Neural cell (in vitro differentiated cells): ENCODE measurements at regions not wholly inside any gene's neighbourhood (a gene's known extent, or its start where the extent isn't known, plus 50 kb on each side); places are given as distances from the start of the nearest gene placed in this dataset.

Source experiments
- CTCF ChIP-seq: fragments of 450-650 bp; IDR thresholded peaks from 2 replicates; pipeline ENCODE4 v1.5.1; 2014; ENCODE audit warnings: antibody characterized with exemption, mild to moderate bottlenecking, moderate library complexity; ENCODE audit not compliant: poor library complexity, severe bottlenecking
- EP300 ChIP-seq: fragments of 450-650 bp; conservative IDR thresholded peaks from 2 replicates; pipeline ENCODE4 v1.6.1; 2014; ENCODE audit warnings: antibody characterized with exemption, mild to moderate bottlenecking, moderate library complexity; ENCODE audit not compliant: poor library complexity, severe bottlenecking
- EZH2 ChIP-seq: fragments of 200-600, 300-800 bp; shearing (Covaris generic), sonication (generic); IDR thresholded peaks from 2 replicates; pipeline ENCODE4 v1.6.1; 2014; ENCODE audit warnings: antibody characterized with exemption, low read length, borderline replicate concordance, mild to moderate bottlenecking; ENCODE audit not compliant: insufficient read depth, poor library complexity, severe bottlenecking
- POLR2AphosphoS5 ChIP-seq: IDR thresholded peaks from 2 replicates; pipeline ENCODE4 v1.6.1; 2012
- RAD21 ChIP-seq: fragments of 450-650 bp; conservative IDR thresholded peaks from 2 replicates; pipeline ENCODE4 v1.6.1; 2014; ENCODE audit warnings: antibody characterized with exemption, mild to moderate bottlenecking, moderate library complexity
- REST ChIP-seq: IDR thresholded peaks from 2 replicates; pipeline ENCODE4 v1.6.1; 2012; ENCODE audit warnings: borderline replicate concordance
- SMC3 ChIP-seq: fragments of 450-650 bp; conservative IDR thresholded peaks from 2 replicates; pipeline ENCODE4 v1.6.1; 2014; ENCODE audit warnings: antibody characterized with exemption, mild to moderate bottlenecking, moderate library complexity; ENCODE audit not compliant: poor library complexity
- TAF1 ChIP-seq: IDR thresholded peaks from 2 replicates; pipeline ENCODE4 v1.6.1; 2012; ENCODE audit warnings: low read depth

- no peak for TF ChIP-seq CTCF
- TF ChIP-seq EZH2, result no peak
- TF ChIP-seq EP300, result no peak
- no peak for TF ChIP-seq POLR2AphosphoS5
- TF ChIP-seq SMC3, result no peak
- no peak for TF ChIP-seq REST
- no peak for TF ChIP-seq TAF1
- no peak for TF ChIP-seq RAD21
Measured at GRCh38 chr2:226451486-226451885, 348.1 kb downstream of the IRS1 start.
